ENCODE measurements at regions not wholly inside any gene's neighbourhood (a gene's known extent, or its start where the extent isn't known, plus 50 kb on each side); places are given as distances from the start of the nearest gene placed in this dataset.

DNA sequence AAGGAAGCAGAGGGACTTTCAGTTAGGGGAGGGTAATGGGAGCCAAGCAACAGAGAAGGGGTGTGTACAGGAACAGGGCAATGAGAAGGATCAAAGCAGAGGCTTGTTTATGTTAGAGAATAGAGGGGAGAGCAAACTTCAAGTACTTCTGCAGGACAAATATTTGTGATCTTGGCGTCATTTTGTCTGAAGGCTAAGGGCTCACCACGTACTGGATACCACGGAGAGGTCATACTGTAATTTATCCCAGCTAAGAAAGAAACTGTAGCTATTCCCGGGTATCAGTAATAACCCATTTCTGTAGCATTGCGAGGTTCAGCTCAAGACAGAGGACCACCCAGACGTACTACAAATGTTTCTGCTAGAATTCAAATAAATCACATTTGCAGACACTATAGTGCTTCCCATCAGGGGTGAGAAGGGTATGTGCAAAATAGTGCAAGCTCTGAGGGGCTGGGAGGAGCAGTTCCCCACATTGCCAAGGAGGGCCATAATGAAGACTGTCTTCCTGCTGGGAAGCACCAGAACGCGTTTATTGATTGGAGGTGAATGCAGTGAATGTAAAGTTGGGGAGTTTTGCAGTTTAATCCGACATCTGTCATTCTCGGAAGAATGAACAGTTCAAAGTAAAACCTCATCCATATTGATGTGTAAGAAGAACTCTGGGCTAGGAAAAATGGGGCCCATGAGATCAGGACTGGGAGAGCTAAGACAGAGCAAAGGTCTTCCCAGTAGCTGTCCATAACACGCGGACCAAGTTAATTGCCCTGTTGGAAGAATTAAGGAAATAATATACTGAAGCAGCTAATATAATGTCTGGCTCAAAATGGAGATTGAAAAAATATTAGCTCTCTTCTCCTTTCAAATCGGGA, 136.9 kb downstream of the RWDD3 start:
- no peak for DNase-seq (ENCODE audit: low read depth in 2 of 2)

DNA sequence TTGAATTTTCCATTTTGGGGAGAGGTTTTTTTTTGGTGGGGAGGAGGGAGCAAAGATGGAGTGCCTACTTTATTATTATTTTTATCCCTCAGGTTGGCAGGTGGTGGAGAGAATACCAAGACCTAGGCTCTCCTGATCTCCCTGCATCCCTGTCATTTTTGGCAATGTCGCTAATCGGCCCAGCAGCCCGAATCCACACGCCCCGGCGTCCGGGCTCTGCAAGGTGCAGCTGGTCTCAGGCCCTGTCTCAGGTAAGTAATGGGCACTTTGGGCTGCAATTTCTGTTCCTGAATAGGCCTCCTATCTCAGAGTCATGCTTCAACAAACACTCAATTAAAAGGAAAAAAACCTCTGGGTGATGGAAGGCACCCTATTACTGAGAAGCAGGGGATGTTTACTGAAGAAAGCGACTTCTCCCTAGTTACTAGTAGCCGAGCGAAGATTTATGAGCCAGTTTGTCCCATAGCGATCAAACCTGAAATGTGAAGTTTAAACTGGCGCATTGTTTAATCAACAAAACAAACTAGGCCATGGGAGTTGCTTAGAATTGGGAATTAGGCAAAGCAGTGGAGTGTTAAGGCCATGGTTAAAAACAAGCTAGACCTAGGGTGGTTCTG, 137.8 kb downstream of the RWDD3 start:
- DNase-seq (ENCODE audit: low read depth in 2 of 2): no peak

DNA sequence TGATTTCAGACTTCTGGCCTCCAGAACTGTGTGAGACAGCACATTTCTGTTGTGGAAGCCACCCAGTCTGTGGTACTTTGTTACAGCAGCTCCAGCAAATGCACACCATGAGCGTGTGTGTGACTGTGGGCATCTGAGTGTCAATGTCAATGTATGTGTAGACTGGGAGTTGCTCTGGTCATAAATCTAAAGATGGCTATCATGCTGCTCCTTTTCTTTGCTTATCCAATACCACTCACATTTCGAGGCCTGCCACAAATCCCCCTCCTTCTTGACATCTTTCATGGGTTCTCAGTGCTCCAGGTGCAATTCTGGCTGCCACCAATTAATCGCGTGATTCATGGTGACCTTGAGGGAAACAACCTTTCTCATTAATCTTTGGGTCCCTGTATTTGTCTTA, 141.2 kb downstream of the RWDD3 start:
- DNase-seq (ENCODE audit: low read depth in 2 of 2): no peak

DNA sequence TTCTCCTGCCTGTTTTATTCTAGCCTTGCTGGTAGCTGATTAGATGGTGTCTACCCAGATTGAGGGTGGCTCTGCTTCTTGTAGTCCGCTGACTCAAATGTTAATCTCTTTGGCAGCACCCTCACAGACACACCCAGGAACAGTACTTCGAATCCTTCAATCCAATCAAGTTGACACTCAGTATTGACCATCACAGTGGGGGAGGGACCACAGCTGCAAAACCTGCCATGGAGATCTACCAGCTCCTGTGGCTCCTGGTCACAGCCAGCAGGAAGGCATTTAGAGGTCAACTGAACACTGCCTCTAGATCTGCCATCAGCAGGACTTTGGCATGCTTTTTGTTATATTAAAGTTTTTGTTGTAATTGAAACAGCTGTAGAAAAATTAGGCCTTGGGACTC, 146.9 kb downstream of the RWDD3 start:
- no peak for DNase-seq (ENCODE audit: low read depth in 2 of 2)

DNA sequence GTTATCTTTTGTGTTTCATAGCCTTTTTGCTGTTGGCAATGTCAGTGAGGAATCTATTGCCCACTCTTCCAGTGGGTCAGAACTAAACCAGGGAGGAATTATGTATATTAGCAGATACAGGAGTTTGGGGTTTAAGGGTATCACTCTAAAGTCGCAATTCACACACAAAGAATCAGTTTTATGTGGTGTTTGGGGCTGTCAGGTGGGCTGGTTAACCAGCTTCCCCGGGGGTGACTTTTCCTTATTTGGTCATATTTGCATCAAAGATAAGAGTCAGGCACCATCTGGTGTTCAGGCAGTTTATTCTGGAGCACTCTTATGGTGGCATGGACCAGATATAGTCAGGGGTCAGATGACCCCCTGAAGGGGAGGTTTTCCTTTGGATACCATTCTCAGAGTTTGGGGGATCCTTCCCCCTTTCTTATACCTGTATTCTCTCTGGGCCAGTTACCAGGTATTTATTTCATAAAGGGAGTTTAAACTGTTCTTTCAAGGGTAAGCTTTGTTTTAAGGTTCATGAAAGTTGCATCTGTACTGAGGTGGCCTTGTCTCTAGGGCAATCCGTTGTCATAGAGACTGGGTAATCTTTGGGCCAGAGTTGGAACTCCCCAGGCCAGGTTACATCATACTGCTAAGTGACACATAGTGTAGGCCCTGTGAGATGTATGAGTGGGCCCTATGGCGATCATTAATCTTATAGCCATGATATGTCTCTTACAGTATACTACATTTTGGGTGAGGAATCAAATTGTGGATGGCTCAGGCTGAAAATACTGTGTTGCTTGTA, 148.2 kb downstream of the RWDD3 start:
- no peak for DNase-seq (ENCODE audit: low read depth in 2 of 2)

DNA sequence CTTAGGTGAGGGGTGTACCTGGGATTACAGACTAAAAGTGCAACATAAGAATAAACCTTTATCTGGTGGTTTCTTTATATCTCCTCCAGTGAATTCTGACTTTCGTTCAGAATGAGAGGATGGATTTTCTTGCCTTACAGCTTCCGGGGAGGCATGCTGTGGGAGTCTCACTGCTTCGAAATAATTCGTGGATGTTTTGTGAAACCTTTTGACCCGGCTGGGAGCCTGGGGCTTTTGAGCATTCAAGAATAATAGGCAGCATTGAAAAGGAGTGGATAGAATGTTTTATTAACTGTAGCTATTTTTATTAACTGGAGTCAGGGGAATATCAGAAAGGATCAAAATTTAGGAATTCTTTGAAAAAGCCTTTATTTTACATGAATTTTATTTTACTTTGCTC, 149.1 kb downstream of the RWDD3 start:
- DNase-seq (ENCODE audit: low read depth in 2 of 2): no peak

DNA sequence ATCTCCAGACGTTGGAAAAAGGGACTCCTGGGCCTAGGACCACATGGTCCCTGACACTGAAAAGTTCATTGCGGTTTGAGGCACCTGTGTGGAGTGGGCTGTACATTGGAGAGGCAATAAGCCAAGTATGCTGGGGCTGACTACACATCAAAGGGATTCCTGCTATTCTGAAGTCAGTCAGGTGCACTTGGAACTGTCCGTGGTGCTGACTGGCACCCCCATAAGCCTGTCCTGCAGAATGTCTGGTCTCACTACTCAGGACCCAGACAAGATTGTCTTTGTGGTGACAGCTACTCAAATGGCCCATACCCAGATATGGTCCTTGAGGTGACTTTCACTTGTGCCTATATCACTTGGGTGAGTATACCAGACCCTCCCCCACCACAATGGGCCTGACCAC, 150.6 kb downstream of the RWDD3 start:
- peak; percentile 12 to 31 for DNase-seq (ENCODE audit: low read depth in 2 of 2)

DNA sequence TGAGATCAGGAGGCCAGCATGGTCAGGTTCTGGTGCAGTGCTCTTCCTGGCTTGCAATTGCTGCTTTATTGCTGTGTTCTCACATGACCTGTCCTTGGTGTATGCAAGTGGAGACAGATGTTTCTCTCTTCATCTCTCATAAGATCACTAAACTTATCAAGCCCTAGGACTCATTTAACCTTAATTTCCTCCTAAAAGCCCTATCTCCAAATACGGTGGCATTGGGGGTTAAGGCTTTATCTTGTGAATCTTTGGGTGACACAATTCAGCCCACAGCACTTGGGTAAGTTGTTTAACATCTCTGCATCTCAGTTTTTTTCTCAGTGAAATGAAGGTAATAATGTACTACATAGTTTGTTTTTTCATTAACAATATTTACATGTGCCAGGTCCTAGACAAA, 152.4 kb downstream of the RWDD3 start:
- no peak for DNase-seq (ENCODE audit: low read depth in 2 of 2)

DNA sequence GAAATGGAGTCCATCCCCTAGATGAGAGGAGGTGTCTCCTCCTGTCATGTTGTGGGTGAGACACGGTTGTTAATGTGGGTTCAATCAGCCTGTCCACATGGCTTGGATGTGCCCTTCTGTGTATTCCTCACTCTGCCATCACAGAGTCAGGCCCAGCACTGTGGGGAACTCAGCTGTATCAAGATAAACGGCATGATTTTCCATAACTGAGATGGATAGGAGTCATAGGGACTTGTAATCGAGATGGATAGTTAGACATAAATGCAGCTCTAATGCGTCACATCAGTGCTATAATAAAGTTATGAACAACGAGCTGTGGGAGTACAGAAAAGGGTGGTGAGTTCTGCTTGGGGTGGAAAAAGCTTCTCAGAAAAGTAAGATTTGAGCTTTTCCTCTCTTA, 152.9 kb downstream of the RWDD3 start:
- DNase-seq (ENCODE audit: low read depth in 2 of 2): no peak

DNA sequence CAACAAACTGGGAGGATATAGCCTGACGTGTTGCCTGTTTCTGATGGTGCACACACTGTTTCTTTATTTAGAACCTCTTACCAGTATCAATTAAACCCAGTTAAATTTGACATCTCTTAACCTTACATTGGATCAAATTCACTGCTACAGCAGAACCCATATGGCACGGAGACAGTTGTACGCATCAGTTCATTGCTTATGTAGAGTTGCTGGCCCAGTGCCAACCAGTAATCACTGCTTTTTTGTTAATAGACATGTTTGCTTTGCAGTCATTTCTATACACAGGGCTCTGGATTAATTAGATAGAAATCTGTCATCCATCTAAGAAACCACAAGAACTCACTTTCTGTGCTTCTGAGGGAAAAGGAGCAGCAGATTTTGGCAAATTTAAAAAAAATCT, 154.0 kb downstream of the RWDD3 start:
- DNase-seq (ENCODE audit: low read depth in 2 of 2): no peak

DNA sequence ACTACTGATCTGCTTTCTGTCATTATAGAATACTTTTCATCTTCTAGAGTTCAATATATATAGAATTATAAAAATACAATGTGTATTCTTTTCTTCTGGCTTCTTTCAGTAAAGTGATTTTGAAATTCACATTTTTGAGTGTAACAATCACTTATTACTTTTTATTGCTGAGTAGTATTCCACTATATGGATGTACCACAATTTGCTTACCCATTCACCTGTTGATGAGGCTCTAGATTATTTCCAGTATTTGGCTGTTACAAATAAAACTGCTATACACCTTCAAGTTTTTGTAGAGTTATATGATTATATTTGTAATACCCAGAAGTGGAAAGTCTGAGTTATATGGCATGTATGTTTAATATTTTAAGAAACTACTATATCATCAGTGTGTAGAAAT, 159.4 kb downstream of the RWDD3 start:
- DNase-seq (ENCODE audit: low read depth in 2 of 2): no peak

DNA sequence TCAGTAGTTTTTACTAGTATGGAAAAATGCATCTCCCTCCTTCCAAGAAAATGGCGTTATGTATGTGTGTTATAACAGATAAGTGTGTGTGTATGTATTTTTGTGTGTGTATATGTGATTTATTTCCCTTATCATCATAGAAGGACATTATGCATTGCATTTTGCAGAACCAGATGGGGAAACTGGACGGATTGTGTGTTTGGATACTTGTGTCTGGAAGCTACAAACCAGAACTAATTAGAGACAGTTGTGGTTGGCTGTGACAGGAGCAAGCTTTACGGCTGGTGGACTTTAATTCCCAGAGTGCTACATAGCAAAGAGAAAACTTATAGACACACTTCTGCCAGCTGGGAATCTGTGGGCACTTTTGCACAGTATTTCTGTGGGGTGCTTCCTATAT, 162.5 kb downstream of the RWDD3 start:
- DNase-seq (ENCODE audit: low read depth in 2 of 2): no peak

DNA sequence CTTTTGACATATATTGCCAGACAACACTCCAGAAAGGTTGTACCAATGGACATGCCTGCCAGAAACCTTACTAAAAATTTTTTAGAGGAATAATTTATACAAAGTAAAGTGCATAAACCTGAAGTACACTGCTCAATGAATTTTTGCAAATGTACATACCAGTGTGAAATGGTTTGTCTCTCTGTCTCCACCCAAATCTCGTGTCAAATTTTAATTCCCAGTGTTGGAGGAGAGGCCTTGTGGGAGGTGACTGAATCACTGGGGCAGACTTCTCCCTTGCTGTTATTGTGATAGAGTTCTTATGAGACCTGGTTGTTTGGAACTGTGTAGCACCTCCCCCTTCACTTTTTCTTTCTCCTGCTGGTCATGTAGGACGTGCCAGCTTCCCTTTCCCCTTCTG, 168.8 kb downstream of the RWDD3 start:
- DNase-seq (ENCODE audit: low read depth in 2 of 2): no peak

DNA sequence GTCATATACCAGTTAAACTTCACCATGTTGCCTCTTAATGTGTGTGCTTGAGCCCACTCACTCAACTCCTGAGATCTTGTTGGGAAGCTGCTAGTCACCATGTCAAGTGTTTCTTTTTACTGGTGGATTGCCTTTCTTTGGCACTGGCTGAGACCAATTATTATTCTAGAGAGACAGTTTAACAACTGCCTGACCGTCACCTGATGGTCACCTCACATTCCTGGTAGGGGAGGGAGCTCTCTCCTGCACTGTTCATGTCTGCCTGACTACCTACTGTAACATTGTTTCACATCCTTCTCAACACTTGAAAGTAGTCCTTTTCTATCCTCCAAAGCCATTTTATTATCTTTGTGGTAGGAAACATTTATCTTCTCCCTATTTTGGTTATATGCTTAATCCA, 172.3 kb downstream of the RWDD3 start:
- DNase-seq (ENCODE audit: low read depth in 2 of 2): no peak

DNA sequence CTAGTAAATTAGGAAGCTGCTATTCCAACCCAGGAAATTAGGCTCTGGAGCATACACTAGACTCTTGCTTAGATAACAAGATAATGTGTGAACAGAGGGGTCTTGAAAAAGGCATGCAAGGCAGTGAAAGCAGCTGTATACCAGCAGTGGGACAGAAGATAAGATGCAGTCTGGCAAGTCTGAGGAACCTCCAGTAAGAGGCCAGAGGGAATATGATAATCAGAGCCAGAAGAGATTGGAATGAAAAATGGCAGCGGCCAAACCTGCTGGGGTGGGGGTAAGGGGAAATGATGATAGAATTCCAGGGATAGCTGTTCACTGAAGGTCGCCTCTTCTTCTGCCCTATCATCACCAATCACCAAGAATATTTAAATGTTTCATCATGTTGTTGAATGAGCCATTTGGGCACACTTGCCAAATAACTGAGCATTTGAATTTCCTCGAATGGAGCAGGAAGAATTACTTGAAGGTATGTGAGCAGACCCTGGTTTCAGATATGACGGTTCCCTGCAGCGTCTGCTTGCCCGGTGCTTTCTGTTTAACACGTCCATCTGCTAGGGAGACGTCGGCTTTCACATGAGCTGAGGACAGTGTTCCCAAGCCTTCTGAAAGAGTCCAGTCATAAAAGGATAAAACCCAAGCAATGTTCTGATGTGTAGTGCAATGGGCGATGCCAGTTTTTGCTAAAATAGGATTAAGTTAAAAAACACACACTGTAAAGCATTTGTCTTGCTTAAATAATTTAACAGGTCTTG, 173.3 kb downstream of the RWDD3 start:
- no peak for DNase-seq (ENCODE audit: low read depth in 2 of 2)

DNA sequence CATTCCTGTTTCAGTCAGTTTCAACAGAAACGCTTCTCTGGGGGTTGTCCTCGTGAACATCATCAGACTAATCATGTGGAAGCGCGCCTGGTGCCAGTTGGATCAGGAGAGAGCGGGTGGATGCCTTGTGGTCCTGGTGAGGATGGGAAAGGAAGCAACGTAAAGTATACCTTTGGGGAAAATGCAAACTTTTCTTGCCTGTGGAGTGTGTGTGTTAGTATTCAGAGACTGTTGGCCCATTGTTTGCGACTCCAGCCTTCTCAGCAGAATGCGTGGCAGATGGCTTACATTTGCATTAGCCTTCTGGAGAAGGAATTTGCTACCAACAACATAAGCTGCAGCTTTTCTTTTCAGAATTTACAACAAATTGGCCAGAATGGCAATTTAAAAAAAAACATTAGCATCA, 173.9 kb downstream of the RWDD3 start:
- DNase-seq (ENCODE audit: low read depth in 2 of 2): no peak

DNA sequence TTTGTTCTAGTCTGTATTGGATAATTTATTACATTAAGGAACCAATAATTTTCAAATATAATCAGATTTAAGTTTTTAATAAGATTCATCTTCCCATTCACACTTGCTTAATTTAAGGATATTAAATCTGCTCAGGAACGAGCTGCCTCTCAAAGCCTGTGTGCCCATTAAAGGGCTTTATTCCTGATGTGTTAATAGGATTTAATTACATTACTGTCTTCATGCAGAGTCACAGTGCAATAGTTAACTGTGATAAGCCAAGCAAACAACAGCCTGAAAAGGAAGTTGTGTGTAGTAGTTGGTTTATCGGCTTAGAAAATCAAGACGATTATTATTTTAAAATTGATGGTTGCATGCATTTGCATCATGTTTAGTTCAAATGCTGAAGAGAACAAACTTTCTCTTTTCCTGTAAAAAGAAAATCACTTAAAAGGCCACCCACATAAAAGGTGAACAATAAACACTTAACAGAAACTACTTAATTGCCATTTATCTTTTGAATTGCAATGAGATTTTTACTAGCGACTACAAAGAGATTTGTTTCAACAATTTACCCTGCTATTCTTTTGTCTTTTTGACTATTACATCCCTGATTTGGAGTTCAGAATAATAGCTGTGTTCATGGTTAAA, 174.6 kb downstream of the RWDD3 start:
- no peak for DNase-seq (ENCODE audit: low read depth in 2 of 2)

DNA sequence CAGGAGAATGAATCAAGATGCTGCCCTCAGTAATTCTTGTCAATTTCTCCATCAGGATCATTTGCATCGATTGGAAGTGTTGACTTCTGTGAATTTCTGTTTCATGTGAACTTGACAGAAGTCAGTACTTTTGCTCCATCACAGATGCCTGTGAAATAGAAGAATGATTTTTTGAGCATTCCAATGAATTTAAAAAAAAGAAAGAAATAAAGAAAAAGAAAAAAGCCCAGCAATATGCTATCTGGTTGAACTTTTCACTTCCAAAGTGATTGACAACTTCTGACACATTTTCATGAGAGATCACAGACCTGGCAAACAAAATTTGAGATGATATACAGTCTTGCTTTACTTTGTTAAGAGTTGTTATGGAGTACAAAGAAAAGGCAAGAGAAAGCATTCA, 175.3 kb downstream of the RWDD3 start:
- DNase-seq (ENCODE audit: low read depth in 2 of 2): no peak

DNA sequence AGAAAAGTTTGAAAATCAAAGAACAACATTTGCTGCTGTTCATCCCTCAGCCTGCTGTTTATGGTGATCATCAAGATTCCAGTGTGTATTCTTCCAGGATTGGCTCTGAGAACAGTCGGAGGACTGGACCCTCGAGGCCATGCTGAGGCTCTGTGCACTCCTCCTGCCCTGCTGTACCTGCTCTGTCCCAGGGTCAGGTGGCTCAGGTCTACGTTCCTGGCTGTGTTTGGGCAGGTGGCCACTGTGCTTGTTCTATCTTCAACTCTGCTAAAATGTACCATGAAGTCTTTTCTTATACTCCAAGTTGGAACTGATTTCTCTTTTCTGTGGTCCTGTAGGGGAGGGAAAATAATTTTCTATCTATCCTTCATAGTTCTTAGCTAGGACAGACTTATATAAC, 175.9 kb downstream of the RWDD3 start:
- DNase-seq (ENCODE audit: low read depth in 2 of 2): no peak

DNA sequence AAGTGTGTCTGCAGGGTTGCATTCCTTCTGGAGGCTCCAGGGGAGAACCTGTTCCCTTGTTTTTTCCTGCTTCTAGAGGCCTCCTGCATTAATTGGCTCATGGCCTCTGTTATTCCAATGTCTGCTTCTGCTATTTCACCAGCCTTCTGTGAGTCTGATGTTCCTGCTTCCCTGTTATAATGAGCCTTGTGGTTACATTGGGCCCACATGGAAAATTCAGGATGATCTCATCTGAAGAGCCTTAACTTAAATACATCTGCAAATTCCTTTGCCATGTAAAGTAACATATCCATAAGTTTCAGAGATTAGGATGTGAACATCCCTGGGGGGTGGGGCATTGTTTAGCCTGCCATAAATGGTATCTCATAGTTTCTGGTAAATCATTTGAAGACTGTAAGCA, 181.1 kb downstream of the RWDD3 start:
- no peak for DNase-seq (ENCODE audit: low read depth in 2 of 2)

DNA sequence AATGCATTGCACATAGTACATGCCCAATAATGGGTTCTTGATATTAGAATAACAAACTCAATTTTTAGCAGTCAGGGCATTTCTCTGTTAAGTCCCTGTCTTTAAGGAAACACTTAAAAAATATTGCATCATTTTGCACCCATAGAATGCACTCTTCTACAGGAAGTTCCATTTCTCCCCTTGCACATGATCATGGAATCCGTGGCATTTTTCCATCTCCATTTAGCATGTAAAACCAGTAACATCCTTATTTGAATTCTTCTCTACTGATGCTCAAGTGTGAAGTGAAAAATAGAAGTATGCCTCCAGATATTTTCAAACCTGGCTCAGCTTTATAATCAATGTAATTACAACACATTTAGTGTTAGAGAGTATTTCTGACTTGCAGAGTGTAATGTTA, 192.8 kb downstream of the RWDD3 start:
- no peak for DNase-seq (ENCODE audit: low read depth in 2 of 2)
